H1 (cell line): ENCODE measurements at regions not wholly inside any gene's neighbourhood (a gene's known extent, or its start where the extent isn't known, plus 50 kb on each side); places are given as distances from the start of the nearest gene placed in this dataset.

Source experiments
- CTCF ChIA-PET: fragments of 300-600 bp; sonication (Branson Sonifier 250); formaldehyde crosslinking; loops from one replicate; lab custom pipeline; 2021; ENCODE audit not compliant: partially characterized antibody; lab: Charles Lee
- POLR2A ChIA-PET: fragments of 300-600 bp; sonication (Branson Sonifier 250); formaldehyde crosslinking; loops from one replicate; lab custom pipeline; 2021; ENCODE audit warnings: inconsistent platforms; ENCODE audit not compliant: partially characterized antibody; lab: Charles Lee
- DNase-seq, 2 experiments: peaks; one replicate each; pipeline versions ENCODE4 v3.0.0 to v3.0.0-alpha.2; 2010 to 2022; ENCODE audit warnings: low spot score in 2 of 2, low read depth in 1 of 2, mixed read lengths in 1 of 2
- FAIRE-seq: peaks from 2 replicates; lab custom pipeline; 2011; peaks lifted over from hg19 to GRCh38; lab: Jason Lieb, UNC
- H2AFZ ChIP-seq: 2 replicates; pipeline ENCODE4 v1.8.1; 2012; ENCODE audit warnings: low read length, inconsistent platforms
- H2AK5ac ChIP-seq: 2 replicates; pipeline ENCODE4 v1.6.1; 2013; ENCODE audit warnings: low read depth, low read length
- H2BK120ac ChIP-seq: replicated peaks from 2 replicates; pipeline ENCODE3; 2013; ENCODE audit warnings: low read depth, low read length, inconsistent platforms
- H2BK12ac ChIP-seq: 2 replicates; pipeline ENCODE4 v1.6.1; 2013; ENCODE audit warnings: low read depth, low read length
- H2BK15ac ChIP-seq: 2 replicates; pipeline ENCODE4 v1.6.1; 2013; ENCODE audit warnings: low read length
- H2BK20ac ChIP-seq: 2 replicates; pipeline ENCODE4 v1.6.1; 2013; ENCODE audit warnings: low read length
- H2BK5ac ChIP-seq: 2 replicates; pipeline ENCODE4 v1.6.1; 2013; ENCODE audit warnings: low read depth, low read length
- H3K14ac ChIP-seq: 2 replicates; pipeline ENCODE4 v1.6.1; 2013; ENCODE audit warnings: inconsistent platforms; ENCODE audit not compliant: insufficient read length
- H3K18ac ChIP-seq: 2 replicates; pipeline ENCODE4 v1.6.1; 2013; ENCODE audit warnings: low read length; ENCODE audit errors: extremely low read depth
- H3K23ac ChIP-seq: 2 replicates; pipeline ENCODE4 v1.6.1; 2013; ENCODE audit warnings: inconsistent platforms; ENCODE audit not compliant: insufficient read length
- H3K23me2 ChIP-seq: 2 replicates; pipeline ENCODE4 v1.6.1; 2013; ENCODE audit warnings: low read depth, low read length
- H3K27ac ChIP-seq: 2 replicates; pipeline ENCODE4 v1.6.1; 2011; ENCODE audit warnings: low read depth, low read length, inconsistent platforms
- H3K27me3 ChIP-seq, 4 experiments: replicated peaks in 1 of 4; 1 replicate in 1 of 4; 2 replicates in 3 of 4; pipeline versions ENCODE4 v1.6.1 to v1.8.1; 2011 to 2013; ENCODE audit warnings: low read length in 3 of 4, mild to moderate bottlenecking in 3 of 4, inconsistent platforms in 2 of 4, mixed read lengths in 2 of 4, moderate library complexity in 1 of 4; ENCODE audit not compliant: control insufficient read depth in 3 of 4, insufficient read depth in 3 of 4; ENCODE audit errors: extremely low read depth in 1 of 4
- H3K36me3 ChIP-seq, 4 experiments: 2 replicates each; pipeline versions ENCODE4 v1.6.1 to v1.8.1; 2011 to 2013; ENCODE audit warnings: mild to moderate bottlenecking in 4 of 4, low read length in 3 of 4, moderate library complexity in 2 of 4, control low read depth in 1 of 4, inconsistent platforms in 1 of 4; ENCODE audit not compliant: insufficient read depth in 4 of 4, control insufficient read depth in 2 of 4
- H3K4ac ChIP-seq: replicated peaks from 2 replicates; pipeline ENCODE3; 2013; ENCODE audit warnings: low read length, low read depth, mixed read lengths, inconsistent platforms; ENCODE audit not compliant: insufficient read length
- H3K4me1 ChIP-seq, 4 experiments: replicated peaks in 1 of 4; 1 replicate in 1 of 4; 2 replicates in 3 of 4; pipeline versions ENCODE4 v1.6.1 to v1.8.1; 2011 to 2013; ENCODE audit warnings: low read length in 3 of 4, inconsistent platforms in 2 of 4, mixed read lengths in 1 of 4; ENCODE audit not compliant: insufficient read depth in 4 of 4, control insufficient read depth in 3 of 4
- H3K4me2 ChIP-seq, 2 experiments: 2 replicates each; pipeline versions ENCODE4 v1.6.1 to v1.8.1; 2011 to 2013; ENCODE audit warnings: low read depth in 2 of 2, low read length in 2 of 2, control low read depth in 1 of 2, inconsistent platforms in 1 of 2, mild to moderate bottlenecking in 1 of 2; ENCODE audit not compliant: insufficient read depth in 1 of 2
- H3K4me3 ChIP-seq, 4 experiments: fragments of 200-600, 300-600 bp in 1 of 4; sonication (generic), shearing (Covaris generic), sonication (Bioruptor Twin) in 1 of 4; 2 replicates each; pipeline versions ENCODE4 v1.5.1 to v1.8.1; 2011 to 2016; ENCODE audit warnings: low read length in 4 of 4, low read depth in 3 of 4, control low read depth in 2 of 4, inconsistent platforms in 2 of 4, mild to moderate bottlenecking in 2 of 4, mixed read lengths in 1 of 4, moderate library complexity in 1 of 4; ENCODE audit not compliant: insufficient read depth in 2 of 4; ENCODE audit errors: extremely low read depth in 1 of 4
- H3K56ac ChIP-seq: replicated peaks from 2 replicates; pipeline ENCODE3; 2013; ENCODE audit warnings: low read depth, mild to moderate bottlenecking, mixed read lengths, low read length, inconsistent platforms; ENCODE audit not compliant: insufficient read length
- H3K79me1 ChIP-seq: 2 replicates; pipeline ENCODE4 v1.6.1; 2013; ENCODE audit warnings: low read depth, low read length, control low read depth
- H3K79me2 ChIP-seq, 2 experiments: 2 replicates each; pipeline versions ENCODE4 v1.6.1 to v1.8.1; 2012 to 2013; ENCODE audit warnings: low read length in 2 of 2, mild to moderate bottlenecking in 2 of 2, inconsistent platforms in 1 of 2; ENCODE audit not compliant: insufficient read depth in 2 of 2, control insufficient read depth in 1 of 2
- H3K9ac ChIP-seq, 4 experiments: replicated peaks in 1 of 4; 1 replicate in 1 of 4; 2 replicates in 3 of 4; pipeline versions ENCODE4 v1.6.1 to v1.8.1; 2011 to 2013; ENCODE audit warnings: low read depth in 3 of 4, low read length in 3 of 4, control low read depth in 2 of 4, mild to moderate bottlenecking in 2 of 4, moderate library complexity in 2 of 4, inconsistent platforms in 1 of 4; ENCODE audit errors: extremely low read depth in 1 of 4
- H3K9me3 ChIP-seq, 2 experiments: 2 replicates each; pipeline versions ENCODE4 v1.6.1 to v1.8.1; 2012 to 2013; ENCODE audit warnings: mild to moderate bottlenecking in 2 of 2, moderate library complexity in 2 of 2, control low read depth in 1 of 2, inconsistent platforms in 1 of 2, low read depth in 1 of 2, low read length in 1 of 2, mixed read lengths in 1 of 2; ENCODE audit not compliant: insufficient read depth in 2 of 2
- H4K20me1 ChIP-seq, 2 experiments: replicated peaks in 1 of 2; 2 replicates each; pipeline versions ENCODE3 to v1.8.1; 2011 to 2013; ENCODE audit warnings: inconsistent platforms in 2 of 2, low read length in 2 of 2, mild to moderate bottlenecking in 1 of 2; ENCODE audit not compliant: insufficient read depth in 2 of 2, control insufficient read depth in 1 of 2
- H4K5ac ChIP-seq: 2 replicates; pipeline ENCODE4 v1.6.1; 2013; ENCODE audit warnings: low read length, low read depth, mixed read lengths, inconsistent platforms; ENCODE audit not compliant: insufficient read length
- H4K8ac ChIP-seq: 2 replicates; pipeline ENCODE4 v1.8.0; 2013; ENCODE audit warnings: mild to moderate bottlenecking, moderate library complexity, low read length, inconsistent platforms; ENCODE audit not compliant: insufficient read depth; ENCODE audit errors: extremely low read depth
- H4K91ac ChIP-seq: replicated peaks from 2 replicates; pipeline ENCODE3; 2013; ENCODE audit warnings: low read length, mixed read lengths, inconsistent platforms; ENCODE audit not compliant: insufficient read length
- ATF3 ChIP-seq: IDR thresholded peaks from 2 replicates; pipeline ENCODE4 v1.6.1; 2011; ENCODE audit warnings: low read depth, mild to moderate bottlenecking, low read length; ENCODE audit not compliant: insufficient read depth
- CREB1 ChIP-seq: IDR thresholded peaks from 2 replicates; pipeline ENCODE4 v1.6.1; 2012; ENCODE audit warnings: inconsistent platforms
- EZH2 ChIP-seq: fragments of 200-600 bp; sonication (generic); IDR thresholded peaks from 2 replicates; pipeline ENCODE4 v1.7.1; 2012; ENCODE audit warnings: low read depth, mild to moderate bottlenecking, moderate library complexity, low read length, inconsistent platforms; ENCODE audit not compliant: severe bottlenecking
- GABPA ChIP-seq: IDR thresholded peaks from 2 replicates; pipeline ENCODE4 v1.6.1; 2011; ENCODE audit warnings: mild to moderate bottlenecking, low read length, moderate library complexity, borderline replicate concordance; ENCODE audit not compliant: insufficient read depth
- KDM5A ChIP-seq: fragments of 200-600 bp; IDR thresholded peaks from 2 replicates; pipeline ENCODE4 v1.7.1; 2012; ENCODE audit warnings: mild to moderate bottlenecking, low read length, inconsistent platforms, mixed read lengths
- MAFK ChIP-seq: IDR thresholded peaks from 2 replicates; pipeline ENCODE4 v1.6.1; 2012; ENCODE audit warnings: low read depth, mild to moderate bottlenecking, improper control_type of control experiment, low read length
- NRF1 ChIP-seq: IDR thresholded peaks from 2 replicates; pipeline ENCODE4 v1.6.1; 2011; ENCODE audit warnings: mild to moderate bottlenecking, low read depth, low read length, improper control_type of control experiment
- POLR2A ChIP-seq, 2 experiments: IDR thresholded peaks; 1 replicate in 1 of 2; 2 replicates in 1 of 2; pipeline ENCODE4 v1.6.1; 2011; ENCODE audit warnings: low read depth in 2 of 2, low read length in 2 of 2, mild to moderate bottlenecking in 2 of 2; ENCODE audit errors: control extremely low read depth in 1 of 2
- POU5F1 ChIP-seq: IDR thresholded peaks from 2 replicates; pipeline ENCODE4 v1.6.1; 2011; ENCODE audit warnings: low read depth, mild to moderate bottlenecking, low read length, moderate library complexity
- SRF ChIP-seq: IDR thresholded peaks from 2 replicates; pipeline ENCODE4 v1.6.1; 2011; ENCODE audit warnings: mild to moderate bottlenecking, low read depth, low read length, moderate library complexity
- TAF1 ChIP-seq: IDR thresholded peaks from 2 replicates; pipeline ENCODE4 v1.6.1; 2011; ENCODE audit warnings: mild to moderate bottlenecking, low read depth, low read length
- USF2 ChIP-seq: IDR thresholded peaks from 2 replicates; pipeline ENCODE4 v1.6.1; 2011; ENCODE audit warnings: low read length, improper control_type of control experiment
- WGBS, 2 experiments: shearing (Covaris generic) in 1 of 2; methylation state at CpG; one replicate each; pipeline versions ENCODE4 v1.1.6 to v1.1.7; 2013 to 2015; ENCODE audit warnings: low lambda C conversion rate in 2 of 2, mixed read lengths in 2 of 2, inconsistent platforms in 1 of 2, low coverage in 1 of 2, missing lambda C conversion rate in 1 of 2; ENCODE audit not compliant: insufficient replicate concordance in 2 of 2, insufficient coverage in 1 of 2, insufficient read length in 1 of 2; ENCODE audit errors: extremely low coverage in 1 of 2, missing lambda C conversion rate in 1 of 2; 5-methylcytosine and 5-hydroxymethylcytosine counted together

- Histone ChIP-seq H3K23me2 (no peaks in the 10 kb centered on the region), H3K79me2 (no peaks in the 10 kb centered on the region), H2AK5ac (no peak overlapping the region), H2AFZ (no peak overlapping the region), H4K5ac (no peak overlapping the region), H4K20me1 (no peaks in the 10 kb centered on the region), H2BK5ac (no peak overlapping the region), H3K4me1 (no peaks in the 10 kb centered on the region; a peak in 1 of 7 replicates), H3K9ac (no peak overlapping the region), H3K27me3 (peaks cover 0 to 3% (median 1%) of the 10 kb centered on the region in 4 experiments; a peak in 4 of 7 replicates), H4K8ac (no peak overlapping the region), H3K4me2 (no peak overlapping the region), H2BK20ac (no peak overlapping the region), H2BK15ac (no peak overlapping the region), H3K27ac (no peak overlapping the region), H2BK120ac (no peak overlapping the region), H3K18ac (no peak overlapping the region), H3K56ac (no peak overlapping the region), H3K23ac (no peak overlapping the region), H3K14ac (no peak overlapping the region), H3K9me3 (no peaks in the 10 kb centered on the region), H2BK12ac (no peak overlapping the region), H3K4me3 (no peak overlapping the region), H3K79me1 (peaks cover 3% of the 10 kb centered on the region; the same call in 1 of the 2 replicates), H3K36me3 (no peaks in the 10 kb centered on the region), H4K91ac (no peak overlapping the region), H3K4ac (no peak overlapping the region)
- FAIRE-seq (no peak), DNase-seq (no peak)
- ChIA-PET POLR2A (interaction anchor here (1.4 kb wide), 1 partner anchor 13 kb away, joined by 3 read pairs; no protein-coding TSS in a partner anchor), CTCF (interaction anchor here (0.7 to 3.5 kb wide), 6 partner anchors 9 to 226 kb away, joined by 4 to 23 read pairs (median 6); no protein-coding TSS in a partner anchor)
- 87% methylated on average over 3 of the region's 3 CpGs; no CpG with 5 or more reads in 1 of the 2 experiments for WGBS, 2 experiments
- TF ChIP-seq EZH2 (no peak), ATF3 (no peak), NRF1 (no peak), MAFK (no peak), POLR2A (IDR thresholded peaks at IDR 0.05; ENCODE audit: control extremely low read depth in 1 of 2, low read depth in 2 of 2, low read length in 2 of 2) (no peak), SRF (no peak), TAF1 (no peak), GABPA (no peak), USF2 (no peak), POU5F1 (no peak), CREB1 (no peak), KDM5A (no peak)
Measured at GRCh38 chr20:1782181-1782580, 113.0 kb upstream of the SIRPA start.
